Heart left ventricle (tissue), 16 donors: ENCODE measurements at regions not wholly inside any gene's neighbourhood (a gene's known extent, or its start where the extent isn't known, plus 50 kb on each side); places are given as distances from the start of the nearest gene placed in this dataset.
"Not testable (repeated sequence)": the region's sequence is repeated elsewhere in the genome, so short reads cannot be mapped to it uniquely, and the experiment has no call there.

ENCODE experiments used
- ATAC-seq, 4 donors: fragments of 200-7000 bp; cut with Tn5 transposase; one replicate each; pipeline ENCODE4 v1.9.1; 2020 to 2022; ENCODE audit warnings: moderate library complexity in 4 of 4, mild to moderate bottlenecking in 3 of 4, moderate number of reproducible peaks in 1 of 4
- DNase-seq, 5 donors: peaks; one replicate each; pipeline ENCODE4 v3.0.0-alpha.2; 2020
- H3K27ac ChIP-seq, 12 donors: fragments of 200-600 bp; sonication (generic) in 4 of 12; one replicate each; pipeline versions ENCODE4 v1.5.0 to v1.8.0; 2016 to 2022; ENCODE audit warnings: mild to moderate bottlenecking in 2 of 12
- H3K27me3 ChIP-seq, 9 donors: fragments of 200-600 bp; sonication (generic) in 2 of 9; one replicate each; pipeline versions ENCODE4 v1.5.1 to v1.8.0; 2016 to 2022; ENCODE audit warnings: mild to moderate bottlenecking in 3 of 9
- H3K36me3 ChIP-seq, 9 donors: fragments of 200-600 bp; sonication (generic) in 2 of 9; one replicate each; pipeline versions ENCODE4 v1.5.0 to v1.8.0; 2018 to 2022; ENCODE audit warnings: mild to moderate bottlenecking in 2 of 9
- H3K4me1 ChIP-seq, 12 donors: fragments of 200-600 bp; sonication (generic) in 4 of 12; one replicate each; pipeline versions ENCODE4 v1.5.0 to v1.8.0; 2016 to 2022; ENCODE audit warnings: mild to moderate bottlenecking in 3 of 12
- H3K4me3 ChIP-seq, 12 donors: fragments of 200-600 bp; sonication (generic) in 4 of 12; one replicate each; pipeline versions ENCODE4 v1.5.0 to v1.8.0; 2017 to 2022; ENCODE audit warnings: mild to moderate bottlenecking in 9 of 12, moderate library complexity in 4 of 12
- H3K9me3 ChIP-seq, 12 donors: fragments of 200-600 bp; sonication (generic) in 4 of 12; one replicate each; pipeline versions ENCODE4 v1.5.0 to v1.8.0; 2016 to 2022; ENCODE audit warnings: mild to moderate bottlenecking in 1 of 12
- CTCF ChIP-seq, 12 donors: fragments of 200-600 bp; sonication (generic) in 4 of 12; IDR thresholded peaks; one replicate each; pipeline versions ENCODE4 v1.5.0 to v1.8.0; 2018 to 2022; ENCODE audit warnings: antibody characterized with exemption in 12 of 12, mild to moderate bottlenecking in 5 of 12
- POLR2A ChIP-seq, 2 donors: fragments of 450-650 bp; IDR thresholded peaks; one replicate each; pipeline ENCODE4 v1.6.1; 2017; ENCODE audit warnings: antibody characterized with exemption in 2 of 2, mild to moderate bottlenecking in 2 of 2, moderate library complexity in 2 of 2
- WGBS, 4 donors: extraction: QIAGEN DNeasy Blood & Tissue Kit in 2 of 4; methylation state at CpG; one replicate each; pipeline versions ENCODE4 v1.1.5 to v1.1.7; 2013 to 2018; 5-methylcytosine and 5-hydroxymethylcytosine counted together
- intact Hi-C, 10 donors: fragments of 100-400 bp; cut with DNase I; formaldehyde crosslinking; loops; one replicate each; pipeline versions ENCODE4 v1.11.1 to v1.14.2; 2022
- donor health status: ischemic (EF 13 %, LVEDD 7.1; RV severe dilation, severe dysfunction).
- donor health status: healthy with polysubstance abuse.
- donor health status: DM: no; HTN: yes; CAD: no.
- donor health status: DM: no; HTN: no; CAD: no.
- donor health status: ischemic (EF 25% LVEDD 6.9; RV normal size, moderate dysfunction).
- donor health status: ischemic (EF 25% LVEDD 5.7; RV mildly dilated, moderate dysfunction).
- donor health status: healthy.
- donor health status: DM: yes; HTN: yes; CAD: no.
- donor health status: ischemic (EF 35%, LVEDD 5.7; RV mildly dilated, moderate dysfunction).
- donor health status: nonischemic (EF 11% LVEDD 7.7; RV severe dilation, severe dysfunction).
- donor health status: DM: yes; HTN: yes; CAD: no.
- donor health status: PGD.
- donor health status: ischemic (EF 29% LVEDD 5.4; RV normal size, mild dysfunction).
- donor health status: nonischemic (EF 23%, LVEDD 6.1; RV moderate dilation, normal function).

GRCh38 chr4:14347526-14347925 lies 654.8 kb upstream of the CPEB2 start:
- DNase-seq: no peak
- no peak overlapping the region for H3K27ac ChIP-seq
- 73 to 77% (median 74%) methylated on average over 7 of the region's 7 CpGs for WGBS, 4 donors
- ATAC-seq: no peak
- H3K36me3 ChIP-seq: no peaks in the 10 kb centered on the region
- no peaks in the 10 kb centered on the region for H3K9me3 ChIP-seq
- intact Hi-C loops: no loop called here
- TF ChIP-seq POLR2A (IDR thresholded peaks at IDR 0.05) (no peak), CTCF (IDR thresholded peaks at IDR 0.05) (no peak)
- no peaks in the 10 kb centered on the region for H3K27me3 ChIP-seq
- H3K4me3 ChIP-seq: no peak overlapping the region
- peaks cover 0 to 11% (median 6%) of the 10 kb centered on the region in 12 donors for H3K4me1 ChIP-seq

GRCh38 chr4:14348506-14348905 lies 653.8 kb upstream of the CPEB2 start:
- ATAC-seq (no peak), DNase-seq (no peak)
- Histone ChIP-seq H3K36me3 (no peaks in the 10 kb centered on the region), H3K4me1 (peaks cover 0 to 11% (median 6%) of the 10 kb centered on the region in 12 donors), H3K27me3 (no peaks in the 10 kb centered on the region), H3K27ac (no peak overlapping the region), H3K9me3 (no peaks in the 10 kb centered on the region), H3K4me3 (no peak overlapping the region)
- WGBS, 4 donors: 86 to 97% (median 93%) methylated on average over 2 of the region's 2 CpGs
- no peak for TF ChIP-seq CTCF (IDR thresholded peaks at IDR 0.05)
- no peak for TF ChIP-seq POLR2A (IDR thresholded peaks at IDR 0.05)
- intact Hi-C loops: no loop called here

- intact Hi-C loops, H3K27ac ChIP-seq, H3K9me3 ChIP-seq, H3K36me3 ChIP-seq, H3K4me3 ChIP-seq, DNase-seq, H3K4me1 ChIP-seq, ATAC-seq, H3K27me3 ChIP-seq: not testable (repeated sequence)
- WGBS, 4 donors: 91 to 96% (median 95%) methylated on average over 11 to 34 of the region's 34 CpGs
Observed at GRCh38 chr4:14358544-14359160, 643.6 kb upstream of the CPEB2 start.

GRCh38 chr4:14359991-14360390 lies 642.3 kb upstream of the CPEB2 start:
- Histone ChIP-seq H3K36me3 (no peaks in the 10 kb centered on the region), H3K27ac (no peak overlapping the region), H3K9me3 (no peaks in the 10 kb centered on the region), H3K4me1 (no peaks in the 10 kb centered on the region), H3K27me3 (no peaks in the 10 kb centered on the region), H3K4me3 (no peak overlapping the region)
- no peak for ATAC-seq
- WGBS, 4 donors: 87 to 91% (median 91%) methylated on average over 4 of the region's 4 CpGs
- no peak for DNase-seq
- intact Hi-C loops: no loop called here
- no peak for TF ChIP-seq POLR2A (IDR thresholded peaks at IDR 0.05)
- no peak for TF ChIP-seq CTCF (IDR thresholded peaks at IDR 0.05)

GRCh38 chr4:14361084-14361483 lies 641.2 kb upstream of the CPEB2 start:
- no peaks in the 10 kb centered on the region for H3K27me3 ChIP-seq
- TF ChIP-seq CTCF (IDR thresholded peaks at IDR 0.05) (no peak), POLR2A (IDR thresholded peaks at IDR 0.05) (no peak)
- H3K36me3 ChIP-seq: no peaks in the 10 kb centered on the region
- intact Hi-C loops: no loop called here
- H3K4me3 ChIP-seq: no peak overlapping the region
- WGBS, 4 donors: 26 to 48% (median 41%) methylated on average over 3 of the region's 3 CpGs
- ATAC-seq: no peak
- no peak for DNase-seq
- H3K9me3 ChIP-seq: no peaks in the 10 kb centered on the region
- H3K4me1 ChIP-seq: no peaks in the 10 kb centered on the region
- H3K27ac ChIP-seq: no peak overlapping the region
